ENCODE measurements at regions not wholly inside any gene's neighbourhood (a gene's known extent, or its start where the extent isn't known, plus 50 kb on each side); places are given as distances from the start of the nearest gene placed in this dataset.

GRCh38 chr2:134158295-134158694 lies 95.6 kb upstream of the MGAT5 start:
- H3K4me1 ChIP-seq (ENCODE audit: insufficient read depth, low read length, poor library complexity, severe bottlenecking) = peaks cover 13% of the 10 kb centered on the region
- no peak for TF ChIP-seq EZH2phosphoT487 (IDR thresholded peaks at IDR 0.05; ENCODE audit: borderline replicate concordance)
- TF ChIP-seq CTCF (conservative IDR thresholded peaks at IDR 0.05; ENCODE audit: low read length) = no peak
- H3K4me3 ChIP-seq (ENCODE audit: low read length, poor library complexity, severe bottlenecking) = no peak overlapping the region

GRCh38 chr2:134161170-134161547 lies 92.7 kb upstream of the MGAT5 start:
- Histone ChIP-seq H3K4me1 (ENCODE audit: insufficient read depth, low read length, poor library complexity, severe bottlenecking) (peaks cover 23% of the 10 kb centered on the region), H4K20me1 (ENCODE audit: insufficient read depth, low read length, poor library complexity, severe bottlenecking) (peaks cover 29% of the 10 kb centered on the region)

More at GRCh38 chr2:134158295-134158694, 95.6 kb upstream of the MGAT5 start:
- Histone ChIP-seq H3F3A (ENCODE audit: low read depth) (no peaks in the 10 kb centered on the region), H3K27me3 (ENCODE audit: insufficient read depth, low read length, poor library complexity, severe bottlenecking) (no peaks in the 10 kb centered on the region), H3K9me2 (replicated peaks; ENCODE audit: low read depth, low read length) (no peaks in the 10 kb centered on the region), H2AFZ (ENCODE audit: low read length) (no peak overlapping the region), H3K9ac (ENCODE audit: low read depth, low read length, poor library complexity, severe bottlenecking) (no peak overlapping the region), H4K20me1 (ENCODE audit: insufficient read depth, low read length, poor library complexity, severe bottlenecking) (peaks cover 20% of the 10 kb centered on the region), H3K36me3 (ENCODE audit: insufficient read depth, low read length) (peaks cover 6% of the 10 kb centered on the region; the same call in 1 of the 2 replicates), H3K4me2 (ENCODE audit: low read depth, low read length, poor library complexity, severe bottlenecking) (no peak overlapping the region), H3K79me2 (ENCODE audit: insufficient read depth, low read length) (peaks cover 86% of the 10 kb centered on the region), H3K9me3 (ENCODE audit: insufficient read depth, low read depth, low read length) (no peaks in the 10 kb centered on the region)

GRCh38 chr2:134163336-134163735 lies 90.5 kb upstream of the MGAT5 start:
- H3K4me1 ChIP-seq (ENCODE audit: insufficient read depth, low read length, poor library complexity, severe bottlenecking) = peaks cover 23% of the 10 kb centered on the region
- no peaks in the 10 kb centered on the region for H3K27me3 ChIP-seq (ENCODE audit: insufficient read depth, low read length, poor library complexity, severe bottlenecking)
- H4K20me1 ChIP-seq (ENCODE audit: insufficient read depth, low read length, poor library complexity, severe bottlenecking) = peaks cover 34% of the 10 kb centered on the region
- no peak for TF ChIP-seq CTCF (conservative IDR thresholded peaks at IDR 0.05; ENCODE audit: low read length)
- no peak for TF ChIP-seq EZH2phosphoT487 (IDR thresholded peaks at IDR 0.05; ENCODE audit: borderline replicate concordance)
- no peaks in the 10 kb centered on the region for H3F3A ChIP-seq (ENCODE audit: low read depth)
- no peak overlapping the region for H3K4me3 ChIP-seq (ENCODE audit: low read length, poor library complexity, severe bottlenecking)
- H3K4me2 ChIP-seq (ENCODE audit: low read depth, low read length, poor library complexity, severe bottlenecking) = no peak overlapping the region
- H3K9me2 ChIP-seq (replicated peaks; ENCODE audit: low read depth, low read length) = no peaks in the 10 kb centered on the region
- no peaks in the 10 kb centered on the region for H3K36me3 ChIP-seq (ENCODE audit: insufficient read depth, low read length)
- no peak overlapping the region for H3K9ac ChIP-seq (ENCODE audit: low read depth, low read length, poor library complexity, severe bottlenecking)
- no peak overlapping the region for H2AFZ ChIP-seq (ENCODE audit: low read length)
- peaks cover 90% of the 10 kb centered on the region for H3K79me2 ChIP-seq (ENCODE audit: insufficient read depth, low read length)
- no peaks in the 10 kb centered on the region for H3K9me3 ChIP-seq (ENCODE audit: insufficient read depth, low read depth, low read length)

More at GRCh38 chr2:134161170-134161547, 92.7 kb upstream of the MGAT5 start:
- Histone ChIP-seq H3K9ac (ENCODE audit: low read depth, low read length, poor library complexity, severe bottlenecking) (no peak overlapping the region), H2AFZ (ENCODE audit: low read length) (no peak overlapping the region), H3K4me2 (ENCODE audit: low read depth, low read length, poor library complexity, severe bottlenecking) (no peak overlapping the region), H3K36me3 (ENCODE audit: insufficient read depth, low read length) (peaks cover 2% of the 10 kb centered on the region; the same call in 1 of the 2 replicates), H3K9me2 (replicated peaks; ENCODE audit: low read depth, low read length) (no peaks in the 10 kb centered on the region), H3F3A (ENCODE audit: low read depth) (no peaks in the 10 kb centered on the region), H3K79me2 (ENCODE audit: insufficient read depth, low read length) (peaks cover 86% of the 10 kb centered on the region), H3K27me3 (ENCODE audit: insufficient read depth, low read length, poor library complexity, severe bottlenecking) (no peaks in the 10 kb centered on the region), H3K4me3 (ENCODE audit: low read length, poor library complexity, severe bottlenecking) (no peak overlapping the region), H3K9me3 (ENCODE audit: insufficient read depth, low read depth, low read length) (no peaks in the 10 kb centered on the region)
- TF ChIP-seq CTCF (conservative IDR thresholded peaks at IDR 0.05; ENCODE audit: low read length) = no peak
- TF ChIP-seq EZH2phosphoT487 (IDR thresholded peaks at IDR 0.05; ENCODE audit: borderline replicate concordance) = no peak

Data from Loucy (cell line).